H9 (cell line): ENCODE measurements at regions not wholly inside any gene's neighbourhood (a gene's known extent, or its start where the extent isn't known, plus 50 kb on each side); places are given as distances from the start of the nearest gene placed in this dataset.

Experiments used
- DNase-seq: peaks from one replicate; pipeline ENCODE4 v3.0.0-alpha.2; 2017
- H2AFZ ChIP-seq: one replicate; pipeline ENCODE4 v1.6.1; 2013; ENCODE audit warnings: mild to moderate bottlenecking, low read length, control low read depth, moderate library complexity
- H2AK5ac ChIP-seq: 2 replicates; pipeline ENCODE4 v1.6.1; 2013; ENCODE audit warnings: low read length, control low read depth, mixed read lengths; ENCODE audit not compliant: insufficient read length
- H2BK120ac ChIP-seq: one replicate; pipeline ENCODE4 v1.6.1; 2013; ENCODE audit warnings: low read depth, mild to moderate bottlenecking, low read length, control low read depth, inconsistent platforms; ENCODE audit not compliant: poor library complexity, severe bottlenecking
- H2BK12ac ChIP-seq: 2 replicates; pipeline ENCODE4 v1.6.1; 2013; ENCODE audit warnings: low read length, control low read depth, mixed read lengths, low read depth; ENCODE audit not compliant: insufficient read length
- H2BK15ac ChIP-seq: 2 replicates; pipeline ENCODE4 v1.6.1; 2013; ENCODE audit warnings: low read depth, low read length, control low read depth
- H2BK20ac ChIP-seq: one replicate; pipeline ENCODE4 v1.6.1; 2013; ENCODE audit warnings: low read depth, mild to moderate bottlenecking, low read length, control low read depth, inconsistent platforms; ENCODE audit not compliant: poor library complexity, severe bottlenecking
- H2BK5ac ChIP-seq: 2 replicates; pipeline ENCODE4 v1.6.1; 2013; ENCODE audit warnings: low read length, control low read depth, mixed read lengths; ENCODE audit not compliant: insufficient read length
- H3K14ac ChIP-seq: 2 replicates; pipeline ENCODE4 v1.6.1; 2013; ENCODE audit warnings: low read length, control low read depth; ENCODE audit not compliant: insufficient read depth
- H3K18ac ChIP-seq: 2 replicates; pipeline ENCODE4 v1.6.1; 2013; ENCODE audit warnings: low read depth, mild to moderate bottlenecking, mixed read lengths, low read length, control low read depth; ENCODE audit not compliant: insufficient read length
- H3K23ac ChIP-seq: 2 replicates; pipeline ENCODE4 v1.6.1; 2013; ENCODE audit warnings: low read length, control low read depth, mixed read lengths, low read depth; ENCODE audit not compliant: insufficient read length
- H3K23me2 ChIP-seq: 2 replicates; pipeline ENCODE4 v1.6.1; 2013; ENCODE audit warnings: low read depth, mild to moderate bottlenecking, mixed read lengths, low read length, control low read depth; ENCODE audit not compliant: insufficient read length, poor library complexity, severe bottlenecking
- H3K27ac ChIP-seq: 2 replicates; pipeline ENCODE4 v1.5.1; 2013; ENCODE audit warnings: low read length, control low read depth, mixed read lengths, low read depth; ENCODE audit not compliant: insufficient read length
- H3K27me3 ChIP-seq: 2 replicates; pipeline ENCODE4 v1.6.1; 2013; ENCODE audit warnings: low read length, control low read depth, inconsistent platforms; ENCODE audit not compliant: insufficient read depth
- H3K4ac ChIP-seq: 2 replicates; pipeline ENCODE4 v1.6.1; 2013; ENCODE audit warnings: low read depth, mild to moderate bottlenecking, control low read depth, inconsistent platforms, low read length, moderate library complexity
- H3K4me1 ChIP-seq: 2 replicates; pipeline ENCODE4 v1.6.1; 2013; ENCODE audit warnings: low read length, control low read depth, inconsistent platforms; ENCODE audit not compliant: insufficient read depth
- H3K4me2 ChIP-seq: 2 replicates; pipeline ENCODE4 v1.6.1; 2013; ENCODE audit warnings: low read length, control low read depth, mixed read lengths; ENCODE audit not compliant: insufficient read length, insufficient read depth
- H3K56ac ChIP-seq: 2 replicates; pipeline ENCODE4 v1.6.1; 2013; ENCODE audit warnings: low read depth, mild to moderate bottlenecking, mixed read lengths, low read length, control low read depth; ENCODE audit not compliant: insufficient read length
- H3K79me1 ChIP-seq: 2 replicates; pipeline ENCODE4 v1.6.1; 2013; ENCODE audit warnings: low read depth, mild to moderate bottlenecking, moderate library complexity, low read length, control low read depth, inconsistent platforms; ENCODE audit not compliant: insufficient read depth, poor library complexity, severe bottlenecking
- H3K79me2 ChIP-seq: 2 replicates; pipeline ENCODE4 v1.6.1; 2013; ENCODE audit warnings: low read length, control low read depth, inconsistent platforms; ENCODE audit not compliant: insufficient read depth
- H3K9ac ChIP-seq: 2 replicates; pipeline ENCODE4 v1.6.1; 2013; ENCODE audit warnings: low read length, control low read depth, mixed read lengths; ENCODE audit not compliant: insufficient read length; ENCODE audit errors: extremely low read depth
- H3K9me3 ChIP-seq: one replicate; pipeline ENCODE4 v1.6.1; 2013; ENCODE audit warnings: low read depth, low read length, inconsistent platforms; ENCODE audit not compliant: control insufficient read depth
- H3T11ph ChIP-seq: one replicate; pipeline ENCODE4 v1.6.1; 2013; ENCODE audit warnings: mild to moderate bottlenecking, low read length, control low read depth, inconsistent platforms
- H4K20me1 ChIP-seq: one replicate; pipeline ENCODE4 v1.6.1; 2013; ENCODE audit not compliant: control insufficient read depth, insufficient read length, insufficient read depth
- H4K5ac ChIP-seq: 2 replicates; pipeline ENCODE4 v1.6.1; 2013; ENCODE audit warnings: low read depth, mild to moderate bottlenecking, mixed read lengths, low read length, control low read depth; ENCODE audit not compliant: insufficient read length
- H4K8ac ChIP-seq: replicated peaks from 2 replicates; pipeline ENCODE4 v1.6.1; 2013; ENCODE audit warnings: low read length, control low read depth, mixed read lengths, low read depth; ENCODE audit not compliant: insufficient read length
- H4K91ac ChIP-seq: 2 replicates; pipeline ENCODE4 v1.6.1; 2013; ENCODE audit warnings: low read depth, mild to moderate bottlenecking, moderate library complexity, mixed read lengths, low read length, control low read depth; ENCODE audit not compliant: insufficient read length
- H3K27ac Mint-ChIP-seq, 3 experiments: 2 replicates in 2 of 3; 3 replicates in 1 of 3; pipeline ENCODE4 v1.8.0; 2020 to 2021; ENCODE audit warnings: mixed read lengths in 3 of 3, mild to moderate bottlenecking in 1 of 3, moderate library complexity in 1 of 3
- H3K27me3 Mint-ChIP-seq: 2 replicates; pipeline ENCODE4 v1.8.0; 2021; ENCODE audit warnings: low read depth, mild to moderate bottlenecking, moderate library complexity, mixed read lengths
- H3K36me3 Mint-ChIP-seq, 3 experiments: 2 replicates in 2 of 3; 3 replicates in 1 of 3; pipeline ENCODE4 v1.8.0; 2020 to 2021; ENCODE audit warnings: low read depth in 3 of 3, mixed read lengths in 3 of 3; ENCODE audit not compliant: insufficient read depth in 1 of 3
- H3K4me1 Mint-ChIP-seq, 2 experiments: 2 replicates each; pipeline ENCODE4 v1.8.0; 2020; ENCODE audit warnings: mixed read lengths in 2 of 2
- H3K4me3 Mint-ChIP-seq, 2 experiments: 2 replicates in 1 of 2; 3 replicates in 1 of 2; pipeline ENCODE4 v1.8.0; 2020 to 2021; ENCODE audit warnings: mild to moderate bottlenecking in 2 of 2, mixed read lengths in 2 of 2, moderate library complexity in 1 of 2
- H3K9me3 Mint-ChIP-seq, 2 experiments: 2 replicates in 1 of 2; 3 replicates in 1 of 2; pipeline ENCODE4 v1.8.0; 2020; ENCODE audit warnings: mild to moderate bottlenecking in 2 of 2, mixed read lengths in 2 of 2, moderate library complexity in 1 of 2
- CTCF ChIP-seq: fragments of 200-600 bp; sonication (generic); conservative IDR thresholded peaks from 3 replicates; pipeline ENCODE4 v1.8.0; 2021; ENCODE audit warnings: antibody characterized with exemption, mild to moderate bottlenecking
- WGBS: extraction: QIAGEN DNeasy Blood & Tissue Kit; methylation state at CpG from one replicate; pipeline ENCODE4 v1.1.7; 2013; ENCODE audit warnings: missing lambda C conversion rate, low lambda C conversion rate, mixed read lengths; ENCODE audit not compliant: insufficient read length; ENCODE audit errors: extremely low coverage; 5-methylcytosine and 5-hydroxymethylcytosine counted together

- Histone ChIP-seq H3T11ph (no peak overlapping the region), H3K23ac (no peak overlapping the region), H4K8ac (no peak overlapping the region), H3K79me1 (no peaks in the 10 kb centered on the region), H4K20me1 (no peaks in the 10 kb centered on the region), H3K9me3 (no peaks in the 10 kb centered on the region), H4K5ac (no peak overlapping the region), H2BK5ac (no peak overlapping the region), H2BK12ac (no peak overlapping the region), H4K91ac (no peak overlapping the region), H3K56ac (no peak overlapping the region), H3K23me2 (no peaks in the 10 kb centered on the region), H3K18ac (no peak overlapping the region), H2BK20ac (no peak overlapping the region), H2BK120ac (no peak overlapping the region), H3K27me3 (no peaks in the 10 kb centered on the region), H3K14ac (no peak overlapping the region), H2AK5ac (no peak overlapping the region), H2BK15ac (no peak overlapping the region), H3K79me2 (no peaks in the 10 kb centered on the region), H2AFZ (no peak overlapping the region), H3K27ac (no peak overlapping the region), H3K4me1 (no peaks in the 10 kb centered on the region; the same call in 1 of the 2 replicates), H3K4ac (no peak overlapping the region), H3K9ac (no peak overlapping the region), H3K4me2 (no peak overlapping the region)
- Mint-ChIP-seq H3K36me3 (no peaks in the 10 kb centered on the region), H3K4me3 (no peak overlapping the region), H3K9me3 (no peaks in the 10 kb centered on the region), H3K27ac (no peak overlapping the region), H3K27me3 (no peaks in the 10 kb centered on the region), H3K4me1 (peaks cover 9 to 10% of the 10 kb centered on the region in 2 experiments)
- TF ChIP-seq CTCF = no peak
- no peak for DNase-seq
- WGBS = no CpG with 5 or more reads among the region's 9 CpGs
Measured at GRCh38 chr10:106078895-106079576, 1085.5 kb downstream of the SORCS1 start.
